Right kidney (tissue), 1 donor: ENCODE measurements at regions not wholly inside any gene's neighbourhood (a gene's known extent, or its start where the extent isn't known, plus 50 kb on each side); places are given as distances from the start of the nearest gene placed in this dataset.

ENCODE experiments used
- DNase-seq: peaks from one replicate; pipeline ENCODE4 v3.0.0-alpha.2; 2016

DNA sequence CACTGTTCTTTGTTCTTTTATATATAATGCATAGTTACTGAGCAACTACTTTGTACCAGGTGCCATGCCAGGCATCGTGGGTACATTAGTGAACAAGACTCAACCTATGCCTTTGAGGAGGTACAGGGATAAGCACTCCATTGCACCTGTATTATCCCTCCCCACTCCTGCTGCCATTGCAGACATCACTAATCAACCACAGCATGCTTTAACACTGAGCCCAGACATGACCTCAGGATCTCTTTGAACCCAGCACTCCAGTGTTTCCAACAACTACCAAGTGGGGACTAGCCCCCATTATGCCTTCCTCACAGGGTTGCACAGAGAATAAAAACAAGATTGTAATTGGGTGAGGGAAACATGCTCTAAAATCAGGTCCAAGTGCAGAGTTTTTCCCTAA lies 60.5 kb upstream of the COL13A1 start:
- DNase-seq = no peak

DNA sequence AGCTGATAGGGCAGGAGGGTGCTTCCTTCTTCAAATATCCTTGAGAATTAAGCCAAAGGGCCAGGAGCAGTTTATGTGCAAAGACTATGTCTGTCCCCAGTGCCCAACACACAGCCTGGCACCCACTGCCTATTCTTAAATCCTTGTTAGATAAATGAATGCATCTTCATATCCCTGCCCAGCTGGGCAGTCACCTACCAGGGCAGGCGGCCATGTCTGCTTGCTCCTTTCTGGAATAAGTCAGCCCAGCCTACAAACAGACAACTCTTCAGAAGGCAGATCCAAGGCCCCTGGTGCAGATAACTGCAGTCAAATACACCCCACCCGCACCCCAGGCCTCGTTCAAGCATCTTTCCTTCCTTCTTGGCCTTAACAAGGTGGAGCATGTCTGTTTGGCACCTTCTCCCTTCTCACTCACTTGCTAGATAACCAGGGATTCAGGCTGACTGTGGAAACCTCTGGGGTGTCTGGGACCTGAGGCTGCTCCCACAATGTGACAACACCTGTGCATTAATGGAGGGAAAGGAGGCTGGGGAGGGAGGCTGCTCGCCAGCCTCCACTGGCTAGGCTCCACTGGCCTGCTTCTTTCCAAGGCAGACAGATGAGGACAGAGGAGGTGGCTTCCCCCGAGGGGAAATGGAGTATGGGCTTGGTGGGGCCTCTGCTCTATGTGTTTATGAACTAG lies 59.9 kb upstream of the COL13A1 start:
- DNase-seq = no peak

DNA sequence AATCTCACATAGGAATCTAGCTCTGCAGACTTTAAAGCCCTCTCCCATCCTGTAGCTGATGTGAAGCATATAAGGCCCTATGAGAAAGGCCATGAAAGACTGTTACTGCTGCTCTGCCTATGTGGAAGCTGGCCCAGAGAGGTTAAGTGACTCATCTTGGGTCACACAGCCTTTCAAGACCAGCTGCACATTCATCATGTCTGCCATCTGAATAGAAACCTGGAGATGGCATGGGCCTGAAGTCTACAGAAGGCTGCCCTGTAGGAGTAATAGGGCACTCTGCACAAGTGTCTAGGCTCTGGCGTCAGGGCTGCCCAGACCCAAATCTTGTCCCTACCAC lies 59.4 kb upstream of the COL13A1 start:
- DNase-seq = no peak

DNA sequence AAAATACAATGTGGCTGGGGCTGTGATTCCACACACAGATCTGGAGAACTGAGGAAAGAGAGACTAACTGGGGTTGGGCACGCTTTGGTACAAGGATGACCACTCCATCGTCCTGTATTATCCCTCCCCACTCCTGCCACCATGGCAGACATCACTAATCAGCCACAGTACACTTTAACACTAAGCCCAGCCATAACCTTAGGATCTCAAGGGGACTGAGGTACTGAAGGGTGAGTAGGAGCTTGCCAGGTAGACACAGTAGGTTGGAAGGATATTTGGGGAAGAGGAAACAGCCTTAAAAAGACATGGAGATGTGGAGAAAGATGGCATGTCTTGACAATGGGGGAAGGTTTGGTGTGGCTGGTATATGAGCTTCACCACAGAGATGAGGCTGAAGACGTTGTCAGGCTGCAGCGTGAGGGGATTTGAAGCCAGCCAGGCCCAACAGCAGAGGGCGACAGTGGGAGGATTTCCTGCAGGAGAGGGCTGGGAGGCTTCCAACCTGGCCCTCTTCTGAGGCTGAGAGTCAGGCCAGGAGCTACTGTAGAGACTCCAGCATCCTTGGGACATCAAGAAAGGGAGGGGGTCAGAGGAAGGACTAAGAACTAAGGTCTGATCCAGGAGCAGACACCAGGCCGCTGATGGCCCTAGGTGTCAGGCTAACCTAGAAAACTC lies 58.6 kb upstream of the COL13A1 start:
- DNase-seq = no peak

- no peak for DNase-seq
These were observed 56.7 kb upstream of the COL13A1 start for GRCh38 chr10:69744971-69745370.

- DNase-seq = no peak
These were observed 56.0 kb upstream of the COL13A1 start for GRCh38 chr10:69745698-69746097.

DNA sequence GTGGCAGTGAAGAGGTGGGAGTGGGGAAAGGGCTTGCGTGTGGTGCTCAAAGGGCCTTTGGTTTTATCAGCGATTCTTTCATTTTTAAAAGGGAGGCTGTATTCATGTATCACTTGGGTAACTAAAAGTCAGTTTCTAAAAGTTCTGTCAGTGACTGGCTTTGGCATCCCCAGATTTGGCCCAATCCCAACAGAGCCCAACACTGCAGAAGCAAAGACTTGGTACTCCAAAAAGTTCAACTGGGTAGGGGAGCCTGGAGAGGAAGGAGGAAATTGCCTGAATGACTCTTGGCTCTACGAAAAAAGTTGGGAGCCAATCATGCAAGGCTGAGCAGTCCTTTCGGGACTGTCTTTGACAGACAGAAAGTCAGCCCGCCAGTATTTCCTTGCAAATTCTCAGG lies 54.5 kb upstream of the COL13A1 start:
- DNase-seq = no peak

DNA sequence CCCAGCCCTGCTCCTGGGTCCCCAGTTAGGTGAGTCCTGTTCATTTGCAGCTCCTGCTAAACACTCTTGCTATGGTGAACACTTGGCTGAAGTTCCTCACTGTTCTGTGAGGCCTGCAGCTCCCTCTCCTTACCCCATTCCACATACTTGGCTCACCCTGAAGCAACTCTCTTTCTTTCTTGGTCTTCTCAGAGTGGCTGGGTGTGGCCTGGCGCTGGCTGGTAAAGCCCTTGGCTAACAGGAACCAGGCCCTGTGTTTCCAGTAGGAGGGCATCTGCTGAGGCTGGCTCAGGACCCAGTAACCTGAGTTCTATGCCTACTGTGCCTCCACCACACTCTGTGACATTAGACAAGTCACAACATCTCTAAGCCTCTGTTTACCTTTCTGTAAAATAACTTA lies 53.1 kb upstream of the COL13A1 start:
- no peak for DNase-seq

DNA sequence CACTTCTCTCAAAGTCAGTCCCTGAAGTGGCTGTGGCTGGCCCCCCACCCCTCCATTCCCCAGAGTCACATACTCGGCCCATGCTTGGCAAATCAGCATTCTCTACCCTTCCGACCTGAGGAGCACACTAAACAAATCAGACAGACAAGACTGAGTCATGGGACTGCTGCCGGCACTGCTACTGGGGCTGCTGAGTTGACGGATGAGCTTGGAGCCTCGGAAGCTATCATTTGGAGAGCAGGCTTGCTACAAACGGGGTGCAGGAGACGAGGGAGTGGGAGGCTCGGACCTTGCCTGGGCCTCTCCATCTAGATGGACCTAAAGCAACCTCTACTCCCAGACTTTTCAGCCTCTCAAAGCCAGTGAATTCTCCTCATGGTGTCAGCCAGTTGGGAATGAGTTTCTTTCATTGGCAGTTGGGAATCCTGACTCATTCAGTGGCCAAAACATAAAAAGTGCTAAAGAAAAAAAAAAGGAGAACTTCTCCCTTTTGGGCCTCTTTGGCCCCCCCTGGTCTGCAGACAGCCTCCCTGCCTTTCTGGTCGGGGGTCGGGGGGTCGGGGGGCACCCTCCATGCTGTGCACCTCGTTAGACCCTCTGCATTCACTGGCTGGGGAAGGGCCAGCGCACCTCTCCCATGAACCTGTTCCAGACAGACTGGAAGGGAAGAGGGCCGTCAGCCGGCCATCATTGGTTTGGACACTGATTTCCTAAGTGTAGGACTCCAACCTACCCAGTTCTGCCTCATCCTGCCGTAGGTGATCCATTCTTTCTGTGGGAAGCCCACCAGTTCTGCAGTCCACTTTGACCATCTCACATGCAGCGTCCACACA lies 52.3 kb upstream of the COL13A1 start:
- DNase-seq = no peak

DNA sequence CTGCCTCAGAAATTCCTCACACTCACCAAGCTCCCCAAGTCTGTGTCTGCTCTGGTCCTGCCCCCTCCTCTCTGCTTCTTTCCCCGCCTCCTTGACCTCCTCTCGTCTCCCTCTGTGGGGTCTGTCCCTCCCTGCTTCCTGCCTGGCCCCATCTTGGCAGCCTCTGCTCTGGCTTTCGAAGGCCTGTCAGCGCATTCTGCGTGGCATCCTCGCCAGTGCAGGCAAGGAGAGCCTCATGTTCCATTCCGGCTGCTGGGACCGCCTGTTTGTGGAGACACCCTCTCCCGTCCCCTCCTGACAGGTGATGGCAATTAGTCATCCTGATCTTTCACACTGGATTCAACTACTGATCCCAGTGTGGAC lies 51.7 kb upstream of the COL13A1 start:
- DNase-seq = no peak

GRCh38 chr10:69750725-69751124 lies 51.0 kb upstream of the COL13A1 start:
- DNase-seq = no peak

- DNase-seq = no peak
These were observed 50.5 kb upstream of the COL13A1 start for GRCh38 chr10:69751214-69751613.
